ENCODE measurements at regions not wholly inside any gene's neighbourhood (a gene's known extent, or its start where the extent isn't known, plus 50 kb on each side); places are given as distances from the start of the nearest gene placed in this dataset.
"Not testable (repeated sequence)": the region's sequence is repeated elsewhere in the genome, so short reads cannot be mapped to it uniquely, and the experiment has no call there.

GRCh38 chr2:158866082-158866481 lies 71.0 kb downstream of the DAPL1 start:
- DNase-seq (ENCODE audit: low read depth); H3K4me3 ChIP-seq (ENCODE audit: low read length): not testable (repeated sequence)

DNA sequence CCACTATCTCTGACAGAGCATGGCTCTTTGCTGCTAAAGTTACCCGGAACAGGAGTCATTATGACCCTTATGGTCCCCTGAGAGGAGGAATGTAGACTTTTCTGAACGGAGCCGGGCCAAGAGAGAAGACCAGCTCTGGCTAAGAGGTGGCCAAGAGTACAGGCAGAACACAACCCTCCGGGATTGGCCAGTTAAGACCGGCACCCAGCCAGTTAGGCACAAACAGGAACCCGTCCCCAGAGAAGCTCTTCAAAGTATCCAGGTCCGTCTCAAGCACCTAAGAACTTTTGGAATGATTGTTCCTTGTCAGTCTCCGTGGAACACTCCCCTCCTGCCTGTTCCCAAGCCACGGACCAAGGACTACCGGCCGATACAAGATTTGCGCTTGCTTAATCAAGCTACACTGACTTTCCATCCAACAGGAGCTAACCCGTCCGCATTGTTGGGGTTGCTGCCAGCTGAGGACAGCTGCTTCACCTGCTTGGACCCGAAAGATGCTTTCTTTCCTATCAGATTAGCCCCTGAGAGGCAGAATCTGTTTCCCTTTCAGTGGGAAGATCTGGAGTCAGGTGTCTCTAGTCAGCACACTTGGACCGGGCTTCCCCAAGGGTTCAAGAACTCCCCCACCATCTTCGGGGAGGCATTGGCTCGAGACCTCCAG lies 72.5 kb downstream of the DAPL1 start:
- DNase-seq (ENCODE audit: low read depth); H3K4me3 ChIP-seq (ENCODE audit: low read length): not testable (repeated sequence)

GRCh38 chr2:158868386-158868785 lies 73.3 kb downstream of the DAPL1 start:
- DNase-seq (ENCODE audit: low read depth): peak; percentile 34
- H3K4me3 ChIP-seq (ENCODE audit: low read length): not testable (repeated sequence)

GRCh38 chr2:158869122-158869521 lies 74.0 kb downstream of the DAPL1 start:
- DNase-seq (ENCODE audit: low read depth); H3K4me3 ChIP-seq (ENCODE audit: low read length): not testable (repeated sequence)

- not testable (repeated sequence) for H3K4me3 ChIP-seq (ENCODE audit: low read length)
These were observed 74.5 kb downstream of the DAPL1 start for GRCh38 chr2:158869609-158870008.

DNA sequence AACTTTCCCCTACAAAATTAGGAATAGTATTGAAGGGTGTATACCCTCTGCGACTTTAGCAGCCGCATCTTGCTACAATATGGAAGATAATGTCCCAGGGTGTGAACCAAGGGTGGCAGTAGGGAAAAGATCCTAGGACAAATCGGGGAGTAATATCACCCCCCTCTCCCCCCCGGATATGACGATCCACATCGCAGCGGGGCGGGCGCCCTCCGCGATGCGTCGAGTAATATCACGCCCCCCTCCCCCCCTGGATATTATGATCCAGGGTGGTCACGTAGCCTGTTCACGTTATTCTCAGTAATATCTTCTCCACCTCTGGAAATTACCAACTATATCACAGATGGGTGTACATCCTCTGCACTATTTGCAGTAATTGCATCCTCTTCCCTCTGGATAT lies 82.9 kb downstream of the DAPL1 start:
- DNase-seq (ENCODE audit: low read depth): no peak
- no peak for TF ChIP-seq CTCF (IDR thresholded peaks at IDR 0.05; ENCODE audit: insufficient read depth, low read depth, low read length, missing control alignments)

More at GRCh38 chr2:158869609-158870008, 74.5 kb downstream of the DAPL1 start:
- DNase-seq (ENCODE audit: low read depth): peak; percentile 68

DNA sequence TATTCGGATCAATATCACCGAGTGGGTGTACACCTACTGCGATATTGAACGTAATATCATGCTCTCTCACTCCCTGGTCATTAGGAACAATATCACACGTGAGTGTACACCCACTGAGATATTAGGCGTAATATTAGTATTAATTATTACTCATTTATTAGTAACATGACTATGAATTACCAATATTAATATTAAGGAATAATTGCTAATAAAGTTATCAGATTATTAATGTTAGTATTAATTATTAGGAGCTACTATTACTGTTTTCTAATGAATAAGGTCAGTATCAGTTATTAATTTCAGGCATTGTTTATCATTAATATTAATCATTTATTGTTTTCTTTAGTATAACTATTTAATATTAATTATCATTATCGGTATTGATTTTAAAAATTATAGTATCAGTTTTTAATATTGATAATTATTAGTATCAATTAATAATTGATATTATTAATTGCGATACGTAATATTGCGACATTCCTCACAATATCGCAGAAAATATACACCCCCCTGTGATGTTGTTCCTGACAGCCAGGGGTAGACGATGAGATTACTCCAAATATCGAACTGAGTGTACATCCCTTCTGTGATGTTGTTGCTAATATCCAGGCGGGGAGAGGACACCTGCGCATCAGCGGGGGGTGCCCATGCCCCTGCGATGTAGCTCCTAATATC lies 84.2 kb downstream of the DAPL1 start:
- H3K4me3 ChIP-seq (ENCODE audit: low read length): no peak overlapping the region
- TF ChIP-seq CTCF (IDR thresholded peaks at IDR 0.05; ENCODE audit: insufficient read depth, low read depth, low read length, missing control alignments): no peak
- DNase-seq (ENCODE audit: low read depth): no peak

More for the DNA sequence above, 82.9 kb downstream of the DAPL1 start:
- H3K4me3 ChIP-seq (ENCODE audit: low read length): no peak overlapping the region

DNA sequence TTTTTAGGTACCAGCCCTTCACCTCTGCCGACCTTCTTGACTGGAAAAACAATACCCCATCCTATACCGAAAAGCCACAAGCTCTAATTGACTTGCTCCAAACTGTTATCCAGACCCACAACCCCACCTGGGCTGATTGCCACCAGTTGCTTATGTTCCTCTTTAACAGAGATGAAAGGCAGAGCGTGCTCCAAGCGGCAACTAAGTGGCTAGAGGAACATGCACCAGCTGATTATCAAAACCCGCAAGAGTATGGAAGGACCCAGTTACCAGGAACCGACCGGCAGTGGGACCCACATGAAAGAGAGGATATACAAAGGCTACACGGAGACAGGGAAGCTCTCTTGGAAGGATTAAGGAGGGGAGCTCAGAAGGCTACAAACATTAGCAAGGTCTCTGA lies 86.1 kb upstream of the TANC1 start:
- no peak for DNase-seq (ENCODE audit: low read depth)
- H3K4me3 ChIP-seq (ENCODE audit: low read length): no peak overlapping the region
- TF ChIP-seq CTCF (IDR thresholded peaks at IDR 0.05; ENCODE audit: insufficient read depth, low read depth, low read length, missing control alignments): no peak

GRCh38 chr2:158884552-158884951 lies 83.9 kb upstream of the TANC1 start:
- not testable (repeated sequence) for DNase-seq (ENCODE audit: low read depth); H3K4me3 ChIP-seq (ENCODE audit: low read length)

- peak; percentile 79 for DNase-seq (ENCODE audit: low read depth)
- H3K4me3 ChIP-seq (ENCODE audit: low read length): not testable (repeated sequence)
These were observed 83.3 kb upstream of the TANC1 start for GRCh38 chr2:158885018-158885678.

GRCh38 chr2:158885679-158886050 lies 82.8 kb upstream of the TANC1 start:
- H3K4me3 ChIP-seq (ENCODE audit: low read length): peak overlapping the region; percentile 34
- peak; percentile 93 for DNase-seq (ENCODE audit: low read depth)

Data from epithelial cell of esophagus (primary cell).